Thoracic aorta (tissue), 2 donors: ENCODE measurements at regions not wholly inside any gene's neighbourhood (a gene's known extent, or its start where the extent isn't known, plus 50 kb on each side); places are given as distances from the start of the nearest gene placed in this dataset.

Experiments used
- ATAC-seq: fragments of 150-250 bp; one replicate; pipeline ENCODE4 v1.8.0; 2017; ENCODE audit warnings: low read depth; ENCODE audit not compliant: insufficient number of reproducible peaks, low FRiP score
- DNase-seq: peaks from one replicate; pipeline ENCODE4 v3.0.0-alpha.2; 2020; ENCODE audit warnings: low spot score
- H3K27ac ChIP-seq, 2 donors: fragments of 200-600 bp; sonication (generic); 1 replicate in 1 of 2; 2 replicates in 1 of 2; pipeline ENCODE4 v1.5.1; 2016; ENCODE audit warnings: mild to moderate bottlenecking in 2 of 2, moderate library complexity in 2 of 2
- H3K27me3 ChIP-seq: fragments of 200-600 bp; sonication (generic); replicated peaks from 2 replicates; pipeline ENCODE4 v1.6.0; 2016; ENCODE audit warnings: mild to moderate bottlenecking; ENCODE audit not compliant: insufficient read depth
- H3K36me3 ChIP-seq: fragments of 200-600 bp; sonication (generic); one replicate; pipeline ENCODE4 v1.5.1; 2016
- H3K4me1 ChIP-seq, 2 donors: fragments of 200-600 bp; sonication (generic); 1 replicate in 1 of 2; 2 replicates in 1 of 2; pipeline versions ENCODE4 v1.5.1 to v1.6.0; 2016; ENCODE audit warnings: low read depth in 2 of 2, mild to moderate bottlenecking in 1 of 2; ENCODE audit not compliant: control insufficient read depth in 1 of 2
- H3K4me3 ChIP-seq: fragments of 200-600 bp; sonication (generic); 2 replicates; pipeline ENCODE4 v1.5.1; 2016; ENCODE audit warnings: mild to moderate bottlenecking
- H3K9me3 ChIP-seq: fragments of 200-600 bp; sonication (generic); 2 replicates; pipeline ENCODE4 v1.5.1; 2016
- TF ChIP-seq, protein P1 (sequence below): fragments of 200-600 bp; sonication (generic); IDR thresholded peaks from one replicate; pipeline ENCODE4 v1.5.1; 2019; ENCODE audit warnings: antibody characterized with exemption

DNA sequence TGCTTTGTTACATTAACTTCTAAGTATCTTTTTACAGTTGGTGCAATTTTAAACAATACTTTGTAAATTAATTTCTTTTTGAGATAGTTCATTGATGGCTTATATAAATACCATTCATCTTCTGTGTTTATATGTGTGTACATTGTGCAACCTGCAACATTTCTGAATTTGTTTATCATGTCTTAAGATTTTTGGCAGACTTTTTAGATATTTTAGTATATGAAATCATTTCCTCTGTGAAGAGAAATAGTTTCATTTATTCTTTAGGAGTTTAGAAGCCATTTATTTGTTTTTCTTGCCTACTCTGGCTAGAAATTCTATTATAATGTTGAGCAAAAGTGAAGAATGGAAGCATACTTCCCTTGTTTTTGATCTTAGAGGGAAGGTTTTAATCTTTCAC lies 337.8 kb upstream of the DSEL start:
- no peak for ATAC-seq
- Histone ChIP-seq H3K4me1 (no peaks in the 10 kb centered on the region), H3K36me3 (no peaks in the 10 kb centered on the region), H3K4me3 (no peak overlapping the region), H3K27me3 (no peaks in the 10 kb centered on the region), H3K9me3 (no peaks in the 10 kb centered on the region), H3K27ac (no peak overlapping the region)
- DNase-seq: no peak
- TF ChIP-seq, protein P1, sequence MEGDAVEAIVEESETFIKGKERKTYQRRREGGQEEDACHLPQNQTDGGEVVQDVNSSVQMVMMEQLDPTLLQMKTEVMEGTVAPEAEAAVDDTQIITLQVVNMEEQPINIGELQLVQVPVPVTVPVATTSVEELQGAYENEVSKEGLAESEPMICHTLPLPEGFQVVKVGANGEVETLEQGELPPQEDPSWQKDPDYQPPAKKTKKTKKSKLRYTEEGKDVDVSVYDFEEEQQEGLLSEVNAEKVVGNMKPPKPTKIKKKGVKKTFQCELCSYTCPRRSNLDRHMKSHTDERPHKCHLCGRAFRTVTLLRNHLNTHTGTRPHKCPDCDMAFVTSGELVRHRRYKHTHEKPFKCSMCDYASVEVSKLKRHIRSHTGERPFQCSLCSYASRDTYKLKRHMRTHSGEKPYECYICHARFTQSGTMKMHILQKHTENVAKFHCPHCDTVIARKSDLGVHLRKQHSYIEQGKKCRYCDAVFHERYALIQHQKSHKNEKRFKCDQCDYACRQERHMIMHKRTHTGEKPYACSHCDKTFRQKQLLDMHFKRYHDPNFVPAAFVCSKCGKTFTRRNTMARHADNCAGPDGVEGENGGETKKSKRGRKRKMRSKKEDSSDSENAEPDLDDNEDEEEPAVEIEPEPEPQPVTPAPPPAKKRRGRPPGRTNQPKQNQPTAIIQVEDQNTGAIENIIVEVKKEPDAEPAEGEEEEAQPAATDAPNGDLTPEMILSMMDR: no peak

DNA sequence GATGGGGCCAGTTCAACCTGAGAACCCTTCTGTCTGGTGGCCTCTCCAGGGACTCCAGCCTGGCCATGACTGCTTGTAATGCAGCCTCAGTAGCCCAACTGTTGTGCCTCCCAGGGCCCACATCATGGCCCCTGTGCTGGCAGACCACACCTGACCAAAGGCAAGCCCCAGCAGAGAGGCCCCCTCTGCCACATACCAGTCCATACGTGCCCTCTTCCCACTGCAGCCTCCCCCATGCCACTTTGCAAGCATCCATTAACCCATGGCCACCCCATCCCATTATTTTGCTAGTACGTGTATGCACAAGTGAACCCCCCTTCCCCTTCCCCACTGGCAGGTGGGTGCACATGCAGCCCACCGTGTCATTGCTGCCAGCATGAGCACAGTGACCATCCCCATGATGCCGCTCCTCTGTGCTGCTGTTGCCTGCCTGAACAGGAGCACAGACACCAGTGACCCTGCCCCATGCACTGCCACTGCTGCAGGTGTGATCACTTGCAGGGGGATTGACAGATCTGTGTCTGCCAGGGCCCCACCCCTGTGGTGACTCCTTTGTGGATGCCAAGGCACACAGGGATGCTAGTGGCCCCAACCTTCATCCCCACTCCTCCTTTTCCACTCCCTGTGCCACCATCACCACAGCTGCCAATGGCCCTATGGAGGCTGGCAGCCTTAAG lies 330.0 kb upstream of the DSEL start:
- H3K27me3 ChIP-seq: no peaks in the 10 kb centered on the region
- no peaks in the 10 kb centered on the region for H3K4me1 ChIP-seq
- no peaks in the 10 kb centered on the region for H3K36me3 ChIP-seq
- no peak overlapping the region for H3K4me3 ChIP-seq
- no peak overlapping the region for H3K27ac ChIP-seq
- DNase-seq (no peak), ATAC-seq (no peak)
- H3K9me3 ChIP-seq: no peaks in the 10 kb centered on the region
- TF ChIP-seq, protein P1: no peak

DNA sequence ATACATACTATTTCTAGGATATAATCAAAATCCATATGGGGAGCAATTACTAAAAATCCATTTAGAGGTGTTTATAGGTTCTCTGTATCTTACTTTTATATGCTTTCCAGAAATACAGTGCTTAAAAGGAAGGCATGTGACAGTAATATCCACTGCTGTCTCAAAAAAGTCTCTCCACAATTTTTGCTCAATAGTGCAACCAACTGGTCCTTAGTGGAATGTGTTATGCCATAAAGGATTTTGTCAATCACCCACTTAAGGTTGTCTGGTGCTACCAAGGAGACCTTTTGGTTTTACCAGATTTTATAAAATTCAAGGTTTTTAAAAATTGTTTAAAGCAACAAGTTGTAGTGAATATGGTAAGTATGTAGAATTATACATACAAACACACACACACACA lies 328.5 kb upstream of the DSEL start:
- no peak for ATAC-seq
- Histone ChIP-seq H3K27ac (no peak overlapping the region), H3K9me3 (no peaks in the 10 kb centered on the region), H3K4me3 (no peak overlapping the region), H3K36me3 (no peaks in the 10 kb centered on the region), H3K4me1 (no peaks in the 10 kb centered on the region), H3K27me3 (no peaks in the 10 kb centered on the region)
- DNase-seq: no peak
- TF ChIP-seq, protein P1: no peak

DNA sequence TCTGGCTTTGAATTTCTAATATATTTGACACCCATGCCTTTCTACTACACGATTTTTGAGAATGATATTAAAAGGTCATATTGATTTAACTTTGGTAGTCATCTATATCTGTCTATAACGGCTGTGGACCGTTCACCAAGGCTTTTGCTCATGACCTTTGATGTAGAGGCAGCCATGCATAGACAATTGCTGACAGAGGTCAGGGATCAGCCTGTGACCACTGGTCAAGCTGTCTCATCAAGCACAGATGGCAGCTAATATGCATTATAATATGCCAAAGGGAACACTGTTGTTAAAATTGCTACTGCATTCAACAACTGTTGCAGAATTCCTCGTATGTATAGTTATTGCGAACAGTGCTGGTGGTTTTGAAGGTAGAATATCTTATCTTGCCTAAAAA lies 323.9 kb upstream of the DSEL start:
- no peaks in the 10 kb centered on the region for H3K36me3 ChIP-seq
- H3K9me3 ChIP-seq: no peaks in the 10 kb centered on the region
- H3K27ac ChIP-seq: no peak overlapping the region
- no peak overlapping the region for H3K4me3 ChIP-seq
- DNase-seq (no peak), ATAC-seq (no peak)
- no peaks in the 10 kb centered on the region for H3K27me3 ChIP-seq
- H3K4me1 ChIP-seq: no peaks in the 10 kb centered on the region
- TF ChIP-seq, protein P1: no peak

DNA sequence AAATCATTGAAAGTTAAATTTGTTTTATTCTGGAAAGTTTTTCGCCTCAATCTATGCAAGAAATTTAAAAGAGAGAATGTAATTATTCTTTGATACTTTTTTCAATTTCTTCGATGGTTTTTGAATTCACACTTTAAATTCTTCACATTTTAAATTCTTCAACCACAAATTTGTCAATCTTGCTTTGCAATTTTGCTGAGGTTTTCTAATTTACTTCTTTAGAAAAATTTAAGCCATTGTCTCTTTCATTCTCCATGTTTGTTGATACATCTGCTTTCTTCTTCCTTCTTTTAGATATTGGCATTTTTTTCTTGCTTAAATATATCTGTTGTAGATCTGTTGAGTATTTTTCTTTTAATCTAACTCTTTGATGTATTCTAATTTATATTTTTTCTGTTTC lies 301.9 kb upstream of the DSEL start:
- TF ChIP-seq, protein P1: no peak
- Histone ChIP-seq H3K27ac (no peak overlapping the region), H3K9me3 (no peaks in the 10 kb centered on the region)

More for the DNA sequence above, 301.9 kb upstream of the DSEL start:
- DNase-seq: no peak
- no peak for ATAC-seq
- H3K27me3 ChIP-seq: no peaks in the 10 kb centered on the region
- H3K4me3 ChIP-seq: no peak overlapping the region
- H3K36me3 ChIP-seq: no peaks in the 10 kb centered on the region
- no peaks in the 10 kb centered on the region for H3K4me1 ChIP-seq
